A673 (cell line): ENCODE measurements at regions not wholly inside any gene's neighbourhood (a gene's known extent, or its start where the extent isn't known, plus 50 kb on each side); places are given as distances from the start of the nearest gene placed in this dataset.
"Not testable (repeated sequence)": the region's sequence is repeated elsewhere in the genome, so short reads cannot be mapped to it uniquely, and the experiment has no call there.

Experiments
- BruUV-seq: library from RNA; stranded (reverse); fragments of 400-500 nt; replicated peaks from 2 replicates; lab custom pipeline; 2021; lab: Mats Ljungman, UMichigan
- CTCF ChIA-PET: fragments of 300-600 bp; sonication (Branson Sonifier 250); formaldehyde crosslinking; loops from one replicate; lab custom pipeline; 2022; ENCODE audit warnings: antibody characterized with exemption; lab: Charles Lee
- POLR2A ChIA-PET: fragments of 300-600 bp; sonication (Branson Sonifier 250); formaldehyde crosslinking; loops from one replicate; lab custom pipeline; 2022; ENCODE audit warnings: antibody characterized with exemption; ENCODE audit not compliant: low non-redundant PET; lab: Charles Lee
- DNase-seq: peaks from one replicate; pipeline ENCODE4 v3.0.0-alpha.2; 2015; ENCODE audit warnings: low spot score
- H3K27ac ChIP-seq: fragments of 200-600 bp; sonication (generic); 2 replicates; pipeline ENCODE4 v1.5.1; 2016; ENCODE audit warnings: mixed run types, low read depth, mild to moderate bottlenecking, mixed read lengths, antibody characterized with exemption, low read length; ENCODE audit not compliant: poor library complexity, severe bottlenecking
- H3K27me3 ChIP-seq: fragments of 200-600 bp; sonication (generic); replicated peaks from 2 replicates; pipeline ENCODE4 v1.6.1; 2017; ENCODE audit warnings: mixed run types, low read depth, mild to moderate bottlenecking, mixed read lengths, antibody characterized with exemption, low read length; ENCODE audit not compliant: insufficient read depth, poor library complexity
- H3K36me3 ChIP-seq: fragments of 200-600 bp; sonication (generic); 2 replicates; pipeline ENCODE4 v1.6.1; 2016; ENCODE audit warnings: mixed run types, mild to moderate bottlenecking, mixed read lengths, antibody characterized with exemption, low read length; ENCODE audit not compliant: insufficient read depth, poor library complexity, severe bottlenecking
- H3K4me1 ChIP-seq: fragments of 200-600 bp; sonication (generic); 2 replicates; pipeline ENCODE4 v1.6.1; 2017; ENCODE audit warnings: mixed run types, mild to moderate bottlenecking, mixed read lengths, antibody characterized with exemption, low read length; ENCODE audit not compliant: insufficient read depth, poor library complexity, severe bottlenecking
- H3K4me3 ChIP-seq: fragments of 200-600 bp; sonication (generic); 2 replicates; pipeline ENCODE4 v1.5.1; 2016; ENCODE audit warnings: low read depth, mixed run types, mild to moderate bottlenecking, mixed read lengths, low read length; ENCODE audit not compliant: poor library complexity, severe bottlenecking
- H3K9me3 ChIP-seq: fragments of 200-600 bp; sonication (generic); 2 replicates; pipeline ENCODE4 v1.6.1; 2016; ENCODE audit warnings: mixed run types, low read depth, mild to moderate bottlenecking, mixed read lengths, antibody characterized with exemption, low read length; ENCODE audit not compliant: poor library complexity, severe bottlenecking
- CTCF ChIP-seq: fragments of 300-800, 200-600 bp; sonication (generic); conservative IDR thresholded peaks from 2 replicates; pipeline ENCODE4 v1.5.1; 2017; ENCODE audit warnings: low read depth, mild to moderate bottlenecking, antibody characterized with exemption, low read length, moderate library complexity, mixed read lengths
- EZH2 ChIP-seq: fragments of 200-600 bp; sonication (generic); IDR thresholded peaks from 2 replicates; pipeline ENCODE4 v1.6.1; 2017; ENCODE audit warnings: borderline replicate concordance, low read depth, mild to moderate bottlenecking, mixed read lengths, antibody characterized with exemption, low read length; ENCODE audit not compliant: poor library complexity, severe bottlenecking
- intact Hi-C: fragments of 100-400 bp; cut with micrococcal nuclease; formaldehyde crosslinking; loops from one replicate; pipeline ENCODE4 v1.10.0; 2022; ENCODE audit not compliant: unreplicated experiment

DNA sequence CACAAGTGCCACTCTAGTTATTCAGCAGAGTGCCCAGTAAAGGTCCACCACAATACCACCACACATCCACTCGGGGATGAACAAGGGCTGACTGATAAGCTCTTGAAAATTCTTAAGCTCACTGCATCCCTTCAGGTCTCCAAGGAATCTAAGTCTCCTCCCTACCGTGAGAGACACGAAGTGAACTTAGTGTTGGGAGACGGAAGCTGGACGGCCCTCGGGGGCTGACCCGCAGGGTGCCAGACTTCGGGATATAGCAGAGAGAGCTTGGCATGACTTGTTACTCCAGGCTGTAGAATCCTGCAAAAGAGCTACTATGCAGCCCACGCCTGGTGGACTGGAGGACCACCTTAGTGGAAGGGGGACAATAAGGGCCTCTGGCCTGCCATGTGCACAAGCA is 75.1 kb downstream of the LYZL1 start:
- not testable (repeated sequence) for BruUV-seq

DNA sequence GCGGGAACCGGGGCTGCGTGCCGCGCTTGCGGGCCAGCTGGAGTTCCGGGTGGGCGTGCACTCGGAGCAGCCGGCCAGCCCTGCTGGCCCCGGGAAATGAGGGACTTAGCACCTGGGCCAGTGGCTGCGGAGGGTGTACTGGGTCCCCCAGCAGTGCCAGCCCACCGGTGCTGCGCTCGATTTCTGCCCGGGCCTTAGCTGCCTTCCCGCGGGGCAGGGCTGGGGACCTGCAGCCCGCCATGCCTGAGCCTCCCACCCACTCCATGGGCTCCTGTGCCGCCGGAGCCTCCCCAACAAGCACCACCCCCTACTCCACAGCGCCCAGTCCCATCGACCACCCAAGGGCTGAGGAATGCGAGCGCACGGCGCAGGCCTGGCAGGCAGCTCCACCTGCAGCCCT is 77.3 kb downstream of the LYZL1 start:
- H3K4me3 ChIP-seq, CTCF ChIA-PET, POLR2A ChIA-PET, H3K27ac ChIP-seq, H3K9me3 ChIP-seq, BruUV-seq, H3K4me1 ChIP-seq, DNase-seq, H3K27me3 ChIP-seq, intact Hi-C loops, H3K36me3 ChIP-seq: not testable (repeated sequence)

More for the DNA sequence above, 75.1 kb downstream of the LYZL1 start:
- H3K4me1 ChIP-seq, CTCF ChIA-PET, H3K27ac ChIP-seq, H3K4me3 ChIP-seq, H3K9me3 ChIP-seq, H3K27me3 ChIP-seq, intact Hi-C loops, H3K36me3 ChIP-seq, DNase-seq, POLR2A ChIA-PET: not testable (repeated sequence)

GRCh38 chr10:29369419-29369818 is 80.5 kb downstream of the LYZL1 start:
- ChIA-PET POLR2A (no interaction called here), CTCF (no interaction called here)
- DNase-seq, result no peak
- no peaks in the 10 kb centered on the region for H3K36me3 ChIP-seq
- intact Hi-C loops, result no loop called here
- TF ChIP-seq CTCF (no peak), EZH2 (no peak)
- H3K4me1 ChIP-seq, result peaks cover 11% of the 10 kb centered on the region
- H3K9me3 ChIP-seq, result no peaks in the 10 kb centered on the region
- no peaks in the 10 kb centered on the region for H3K27me3 ChIP-seq
- no TSS peak for BruUV-seq
- no peak overlapping the region for H3K4me3 ChIP-seq
- H3K27ac ChIP-seq, result no peak overlapping the region

GRCh38 chr10:29370097-29371092 is 81.5 kb downstream of the LYZL1 start:
- Histone ChIP-seq H3K4me1 (peaks cover 11% of the 10 kb centered on the region), H3K27ac (no peak overlapping the region), H3K36me3 (no peaks in the 10 kb centered on the region), H3K27me3 (no peaks in the 10 kb centered on the region), H3K4me3 (no peak overlapping the region), H3K9me3 (no peaks in the 10 kb centered on the region)
- intact Hi-C loops, result no loop called here
- CTCF ChIA-PET, result interaction anchor here (0.6 kb wide), 1 partner anchor 633 kb away, joined by 3 read pairs; no protein-coding TSS in a partner anchor
- POLR2A ChIA-PET, result no interaction called here
- TF ChIP-seq CTCF, result no peak
- no peak for TF ChIP-seq EZH2
- DNase-seq, result no peak
- no TSS peak for BruUV-seq
